GM12878 (cell line): ENCODE measurements at regions not wholly inside any gene's neighbourhood (a gene's known extent, or its start where the extent isn't known, plus 50 kb on each side); places are given as distances from the start of the nearest gene placed in this dataset.
"Not testable (repeated sequence)": the region's sequence is repeated elsewhere in the genome, so short reads cannot be mapped to it uniquely, and the experiment has no call there.

Experiments used
- ATAC-seq: fragments of 200-7000 bp; cut with Tn5 transposase; 3 replicates; pipeline ENCODE4 v1.9.1; 2020; ENCODE audit warnings: mild to moderate bottlenecking, moderate library complexity
- BruUV-seq: library from RNA; stranded (reverse); fragments of 400-500 nt; replicated peaks from 2 replicates; lab custom pipeline; 2021; lab: Mats Ljungman, UMichigan
- CTCF ChIA-PET: fragments of 300-600 bp; sonication (Branson Sonifier 250); formaldehyde crosslinking; extraction: SDS; loops from one replicate; lab custom pipeline; 2021; ENCODE audit warnings: inconsistent platforms; lab: Yijun Ruan, JAX
- POLR2A ChIA-PET: fragments of 350-600 bp; formaldehyde crosslinking; extraction: SDS; loops from one replicate; lab custom pipeline; 2021; ENCODE audit warnings: inconsistent platforms; lab: Charles Lee
- RAD21 ChIA-PET: fragments of 300-600 bp; sonication (Branson Sonifier 250); formaldehyde crosslinking; loops from one replicate; lab custom pipeline; 2023; ENCODE audit warnings: antibody characterized with exemption; ENCODE audit not compliant: unreplicated experiment; lab: Charles Lee
- SMC1A ChIA-PET: fragments of 300-600 bp; sonication (Branson Sonifier 250); formaldehyde crosslinking; loops from one replicate; lab custom pipeline; 2023; ENCODE audit not compliant: unreplicated experiment, uncharacterized antibody; lab: Charles Lee
- DNase-seq: peaks from one replicate; pipeline ENCODE4 v3.0.0-alpha.2; 2011; ENCODE audit warnings: low read depth, low spot score
- FAIRE-seq: peaks from 3 replicates; lab custom pipeline; 2011; peaks lifted over from hg19 to GRCh38; lab: Jason Lieb, UNC
- H2AFZ ChIP-seq: 2 replicates; pipeline ENCODE4 v1.6.0; 2011; ENCODE audit warnings: low read depth, low read length, control low read depth; ENCODE audit not compliant: control insufficient read depth
- H3K27ac ChIP-seq: 2 replicates; pipeline ENCODE4 v1.5.1; 2011; ENCODE audit warnings: control low read depth; ENCODE audit not compliant: control insufficient read depth, insufficient read depth
- H3K27me3 ChIP-seq, 2 experiments: replicated peaks in 1 of 2; 2 replicates each; pipeline versions ENCODE4 v1.6.0 to v1.6.1; 2011; ENCODE audit warnings: low read length in 1 of 2; ENCODE audit not compliant: control insufficient read depth in 2 of 2, insufficient read depth in 2 of 2
- H3K36me3 ChIP-seq, 2 experiments: 2 replicates each; pipeline ENCODE4 v1.5.1; 2011; ENCODE audit warnings: low read length in 1 of 2; ENCODE audit not compliant: control insufficient read depth in 2 of 2, insufficient read depth in 2 of 2
- H3K4me1 ChIP-seq: 2 replicates; pipeline ENCODE4 v1.6.1; 2011; ENCODE audit warnings: mild to moderate bottlenecking, low read length, moderate library complexity, mixed read lengths; ENCODE audit not compliant: control insufficient read depth, insufficient read depth
- H3K4me2 ChIP-seq: 2 replicates; pipeline ENCODE4 v1.6.0; 2011; ENCODE audit warnings: control low read depth; ENCODE audit not compliant: control insufficient read depth, insufficient read depth
- H3K4me3 ChIP-seq: fragments of 200-600 bp; sonication (generic); 2 replicates; pipeline ENCODE4 v1.5.1; 2016
- H3K79me2 ChIP-seq: 2 replicates; pipeline ENCODE4 v1.6.0; 2011; ENCODE audit warnings: low read length; ENCODE audit not compliant: control insufficient read depth, insufficient read depth
- H3K9ac ChIP-seq: 2 replicates; pipeline ENCODE4 v1.8.0; 2011; ENCODE audit warnings: low read length, control low read depth, mixed read lengths; ENCODE audit not compliant: control insufficient read depth, insufficient read depth
- H3K9me3 ChIP-seq: replicated peaks from 3 replicates; pipeline ENCODE4 v1.5.1; 2011; ENCODE audit warnings: mild to moderate bottlenecking, low read length; ENCODE audit not compliant: control insufficient read depth, insufficient read depth
- H4K20me1 ChIP-seq: 2 replicates; pipeline ENCODE4 v1.6.0; 2011; ENCODE audit not compliant: control insufficient read depth, insufficient read depth
- BACH1 ChIP-seq: fragments of 450-650 bp; IDR thresholded peaks from 2 replicates; pipeline ENCODE4 v1.6.1; 2017; ENCODE audit warnings: mild to moderate bottlenecking, borderline replicate concordance
- BCLAF1 ChIP-seq: fragments of 450-650 bp; IDR thresholded peaks from 2 replicates; pipeline ENCODE4 v1.6.1; 2017; ENCODE audit warnings: antibody characterized with exemption, mild to moderate bottlenecking, moderate library complexity
- NBN ChIP-seq: fragments of 450-650 bp; IDR thresholded peaks from 2 replicates; pipeline ENCODE4 v1.6.1; 2016
- POLR2A ChIP-seq: IDR thresholded peaks from 2 replicates; pipeline ENCODE4 v1.6.1; 2011; ENCODE audit warnings: low read depth, mild to moderate bottlenecking, low read length
- SREBF1 ChIP-seq: IDR thresholded peaks from 2 replicates; pipeline ENCODE4 v1.6.1; 2012; ENCODE audit warnings: mild to moderate bottlenecking, low read length
- ZBTB33 ChIP-seq: fragments of 450-650 bp; IDR thresholded peaks from 2 replicates; pipeline ENCODE4 v1.6.1; 2017; ENCODE audit warnings: mild to moderate bottlenecking
- WGBS: methylation state at CpG from one replicate; pipeline ENCODE4 v1.1.6; 2016; ENCODE audit warnings: low lambda C conversion rate; ENCODE audit not compliant: insufficient replicate concordance, insufficient coverage; ENCODE audit errors: missing lambda C conversion rate; 5-methylcytosine and 5-hydroxymethylcytosine counted together
- in situ Hi-C: fragments of 300-500 bp; cut with MboI; formaldehyde crosslinking; loops from 9 replicates; pipeline ENCODE4 v1.14.3; 2018; ENCODE audit warnings: mixed read lengths
- intact Hi-C: fragments of 100-400 bp; cut with micrococcal nuclease; formaldehyde crosslinking; loops from one replicate; pipeline ENCODE4 v1.14.2; 2022; ENCODE audit not compliant: unreplicated experiment

- no peak for TF ChIP-seq BCLAF1
Observed at GRCh38 chr3:21962456-21962855, 211.4 kb upstream of the ZNF385D start (continued).

- H3K4me1 ChIP-seq, H3K36me3 ChIP-seq, H4K20me1 ChIP-seq, H3K27me3 ChIP-seq, H3K27ac ChIP-seq, H2AFZ ChIP-seq, intact Hi-C loops, SMC1A ChIA-PET, H3K79me2 ChIP-seq, H3K9ac ChIP-seq, CTCF ChIA-PET, RAD21 ChIA-PET, H3K4me2 ChIP-seq, ATAC-seq, H3K9me3 ChIP-seq, POLR2A ChIA-PET, FAIRE-seq, in situ Hi-C loops, H3K4me3 ChIP-seq, DNase-seq, BruUV-seq: not testable (repeated sequence)
- whole genome bisulfite sequencing: 20% methylated on average over 8 of the region's 8 CpGs
Observed at GRCh38 chr3:21966457-21966856, 215.4 kb upstream of the ZNF385D start.

- Histone ChIP-seq H3K36me3 (no peaks in the 10 kb centered on the region), H3K9ac (no peak overlapping the region), H3K27ac (no peak overlapping the region), H2AFZ (no peak overlapping the region), H3K79me2 (no peaks in the 10 kb centered on the region), H3K4me2 (no peak overlapping the region), H3K27me3 (no peaks in the 10 kb centered on the region), H3K9me3 (no peaks in the 10 kb centered on the region), H3K4me1 (no peaks in the 10 kb centered on the region), H3K4me3 (no peak overlapping the region), H4K20me1 (no peaks in the 10 kb centered on the region)
- RAD21 ChIA-PET: no interaction called here
- TF ChIP-seq NBN: no peak
- no peak for TF ChIP-seq SREBF1
- no peak for TF ChIP-seq BACH1
- no peak for TF ChIP-seq ZBTB33
- TF ChIP-seq POLR2A: no peak
- DNase-seq (no peak), FAIRE-seq (no peak), ATAC-seq (no peak)
- in situ Hi-C loops (no loop called here), intact Hi-C loops (no loop called here)
- no TSS peak for BruUV-seq
- POLR2A ChIA-PET: no interaction called here
- CTCF ChIA-PET: no interaction called here
- SMC1A ChIA-PET: no interaction called here
- WGBS: 25% methylated on average over 1 of the region's 1 CpG
Observed at GRCh38 chr3:21979706-21980105, 228.7 kb upstream of the ZNF385D start.
